Activated CD8-positive, alpha-beta memory T cell treated with anti-CD3 and anti-CD28 coated beads, Interleukin-2, amount 10 ng/mL, durations not matched to agents 7 days and 5 days (primary cell): ENCODE measurements at regions not wholly inside any gene's neighbourhood (a gene's known extent, or its start where the extent isn't known, plus 50 kb on each side); places are given as distances from the start of the nearest gene placed in this dataset.

ENCODE experiments used
- ATAC-seq: fragments of 150-1000 bp; cut with Tn5 transposase; one replicate; pipeline ENCODE4 v1.10.0; 2021; ENCODE audit warnings: moderate library complexity
- CTCF ChIA-PET: fragments of 350-600 bp; sonication (Branson Sonifier 250); formaldehyde crosslinking; loops from one replicate; lab custom pipeline; 2021; ENCODE audit warnings: antibody characterized with exemption; lab: Charles Lee
- DNase-seq: peaks from one replicate; pipeline ENCODE4 v3.0.0-alpha.2; 2020
- H3K27ac Mint-ChIP-seq: one replicate; pipeline ENCODE4 v1.8.0; 2021; ENCODE audit warnings: mild to moderate bottlenecking, mixed read lengths
- H3K27me3 Mint-ChIP-seq: one replicate; pipeline ENCODE4 v1.8.0; 2021; ENCODE audit warnings: mixed read lengths
- H3K36me3 Mint-ChIP-seq: one replicate; pipeline ENCODE4 v1.8.0; 2021; ENCODE audit warnings: mild to moderate bottlenecking, mixed read lengths
- H3K4me1 Mint-ChIP-seq: one replicate; pipeline ENCODE4 v1.8.0; 2021; ENCODE audit warnings: mixed read lengths
- H3K4me3 Mint-ChIP-seq: one replicate; pipeline ENCODE4 v1.8.0; 2021; ENCODE audit warnings: mild to moderate bottlenecking, moderate library complexity, mixed read lengths
- H3K9me3 Mint-ChIP-seq: one replicate; pipeline ENCODE4 v1.8.0; 2022; ENCODE audit warnings: low read depth, mixed read lengths

DNA sequence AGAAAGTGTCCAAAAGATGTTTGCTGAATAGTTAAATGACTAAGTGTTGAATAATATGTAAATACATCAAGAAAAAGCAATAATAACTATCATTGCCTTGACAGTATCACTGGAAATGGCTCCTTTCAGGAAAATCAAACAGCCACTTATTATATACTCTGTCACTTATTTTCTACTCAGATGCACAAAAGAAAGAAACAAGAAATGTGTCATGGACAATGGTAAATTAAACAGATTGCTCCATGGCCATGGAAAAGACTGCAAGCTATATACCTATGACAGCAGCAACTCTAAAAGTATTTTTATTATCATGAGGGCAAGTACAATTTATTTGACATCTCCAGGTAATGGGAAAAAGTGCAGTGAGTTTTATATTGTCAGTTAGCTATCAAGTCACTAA, 52.9 kb upstream of the GUCY1A2 start:
- ATAC-seq = no peak
- no peak overlapping the region for H3K4me3 Mint-ChIP-seq
- peaks cover 2% of the 10 kb centered on the region for H3K9me3 Mint-ChIP-seq
- no peak for DNase-seq
- CTCF ChIA-PET = no interaction called here
- no peak overlapping the region for H3K27ac Mint-ChIP-seq
- no peaks in the 10 kb centered on the region for H3K4me1 Mint-ChIP-seq
- H3K36me3 Mint-ChIP-seq = no peaks in the 10 kb centered on the region
- no peaks in the 10 kb centered on the region for H3K27me3 Mint-ChIP-seq
